ENCODE measurements at regions not wholly inside any gene's neighbourhood (a gene's known extent, or its start where the extent isn't known, plus 50 kb on each side); places are given as distances from the start of the nearest gene placed in this dataset.

DNA sequence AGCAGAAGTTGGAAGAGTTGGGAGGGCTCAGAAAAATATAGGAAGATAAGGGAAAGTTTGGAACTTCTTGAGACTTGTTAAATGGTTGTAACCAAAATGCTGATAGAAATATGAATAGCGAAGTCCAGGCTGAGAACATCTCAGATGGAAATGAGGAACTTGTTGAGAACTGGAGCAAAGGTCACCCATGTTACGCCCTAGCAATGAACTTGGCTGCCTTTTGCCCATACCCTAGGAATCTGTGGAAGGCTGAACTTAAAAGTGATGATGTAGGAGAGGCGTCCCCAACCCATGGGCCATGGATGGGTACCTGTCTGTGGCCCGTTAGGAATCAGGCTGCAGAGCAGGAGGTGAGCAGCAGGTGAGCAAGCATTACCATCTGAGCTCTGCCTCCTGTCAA is 347.8 kb downstream of the ARL4A start:
- DNase-seq (ENCODE audit: low spot score), result no peak

DNA sequence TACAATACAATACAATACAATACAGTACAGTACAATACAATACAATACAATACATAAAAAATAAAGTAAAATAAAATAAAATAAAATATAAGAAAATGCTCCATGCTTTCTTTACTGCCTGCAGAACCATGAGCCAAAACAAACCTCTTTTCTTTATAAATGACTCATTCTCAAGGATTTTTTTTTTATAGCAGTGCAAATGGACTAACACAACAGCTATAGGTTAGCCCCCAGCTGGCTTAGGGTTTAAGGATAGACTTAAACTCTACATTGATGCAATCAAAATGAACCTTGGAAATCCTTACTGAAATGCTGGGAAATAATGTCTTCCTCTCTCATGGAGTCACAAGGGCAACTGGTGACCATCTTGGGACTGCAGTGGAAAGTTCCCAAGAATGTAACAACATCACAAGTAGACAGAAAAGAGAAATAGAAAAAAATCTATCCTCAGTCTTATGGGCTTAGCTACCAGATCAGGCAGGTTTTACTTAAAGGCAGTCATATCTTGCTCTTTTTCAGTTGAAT is 348.9 kb downstream of the ARL4A start:
- no peak for DNase-seq (ENCODE audit: low spot score)

DNA sequence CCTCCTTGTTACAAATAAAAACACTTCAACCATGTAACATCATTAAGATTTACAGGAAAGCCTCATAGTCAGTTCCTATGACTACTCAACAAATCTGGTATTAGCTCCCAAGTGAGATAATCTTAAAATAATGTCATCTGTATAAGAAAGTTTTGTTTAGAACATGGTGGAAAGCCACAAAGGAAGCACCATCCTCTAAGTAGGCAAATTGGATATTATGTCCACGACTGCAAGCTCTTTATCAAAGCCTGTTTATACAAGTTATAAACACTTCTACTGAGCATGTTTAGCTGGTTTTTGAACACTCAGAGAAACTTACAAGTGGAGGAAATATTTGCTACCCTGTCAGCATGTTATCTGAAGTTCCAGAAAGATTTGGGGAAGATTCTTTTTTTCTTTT is 349.8 kb downstream of the ARL4A start:
- DNase-seq (ENCODE audit: low spot score), result no peak

DNA sequence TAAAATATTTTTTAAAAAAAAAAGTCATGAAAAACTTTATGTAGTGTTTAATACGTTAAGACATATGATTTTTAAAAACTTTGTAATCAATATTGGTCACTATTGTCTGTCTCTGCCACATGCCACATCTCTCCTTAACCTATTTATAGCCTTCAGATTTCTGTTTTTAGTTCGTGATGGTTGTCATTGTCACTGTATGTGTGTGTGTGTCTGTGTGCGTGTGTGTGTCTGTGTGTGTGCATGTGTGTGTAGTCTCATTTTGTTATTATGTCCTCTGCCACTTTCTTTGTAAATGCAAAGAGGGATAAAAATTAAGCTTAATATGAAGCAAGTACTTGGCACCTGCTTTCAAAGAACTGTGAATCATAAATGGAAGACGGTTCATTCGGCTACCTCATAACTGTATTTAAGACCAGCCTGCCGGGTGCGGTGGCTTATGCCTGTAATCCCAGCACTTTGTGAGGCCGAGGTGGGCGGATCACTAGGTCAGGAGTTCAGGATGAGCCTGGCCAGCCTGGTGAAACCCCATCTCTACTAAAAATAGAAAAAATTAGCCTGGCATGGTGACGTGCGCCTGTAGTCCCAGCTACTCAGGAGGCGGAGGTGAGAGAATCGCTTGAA is 354.0 kb downstream of the ARL4A start:
- DNase-seq (ENCODE audit: low spot score), result no peak

DNA sequence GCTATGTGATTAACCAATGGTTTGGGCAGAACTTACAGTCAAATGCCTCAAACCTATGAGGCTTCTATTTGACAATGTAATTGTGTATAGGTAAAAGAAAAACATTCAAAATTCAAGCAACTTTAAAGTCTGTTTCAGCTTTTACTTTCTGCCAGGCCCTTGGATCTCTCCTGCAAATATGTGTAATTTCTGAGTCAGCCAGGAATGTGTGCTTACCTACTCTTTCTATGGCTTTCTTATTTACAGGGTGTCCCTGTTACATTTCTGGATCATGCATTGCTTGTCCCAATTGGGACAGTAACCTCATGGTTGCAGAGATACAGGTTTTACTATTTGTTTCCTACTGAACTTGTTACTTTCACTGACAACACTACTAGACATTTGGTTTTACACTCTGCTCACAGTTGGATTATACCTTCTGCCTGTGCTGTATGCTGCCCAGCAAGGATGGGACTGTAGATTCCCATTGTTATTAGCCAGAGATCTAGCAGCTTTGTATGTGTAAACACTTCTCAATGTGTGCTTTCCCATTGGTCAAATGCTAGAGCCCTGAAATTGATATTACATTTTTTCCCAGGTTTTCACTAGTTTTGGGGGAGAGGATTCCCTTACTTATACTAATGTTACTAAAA is 355.3 kb downstream of the ARL4A start:
- DNase-seq (ENCODE audit: low spot score), result no peak

DNA sequence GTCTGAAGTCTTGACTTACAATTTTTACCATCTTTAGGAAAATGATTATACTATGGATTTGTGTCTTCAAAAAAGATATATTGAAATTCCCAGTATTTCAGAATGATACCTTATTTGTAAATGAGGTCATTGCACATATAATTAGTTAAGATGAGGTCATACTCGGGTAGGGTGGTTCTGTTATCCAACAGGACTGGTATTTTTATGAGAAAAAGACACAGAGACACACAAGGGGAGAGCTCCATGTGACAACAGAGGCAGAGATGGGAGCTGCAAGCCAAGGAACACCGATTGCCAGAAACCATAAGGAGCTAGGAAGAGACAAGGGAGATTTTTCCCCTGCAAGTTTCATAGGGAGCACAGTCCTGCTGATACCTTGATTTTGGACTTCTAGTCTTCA is 356.9 kb downstream of the ARL4A start:
- no peak for DNase-seq (ENCODE audit: low spot score)

DNA sequence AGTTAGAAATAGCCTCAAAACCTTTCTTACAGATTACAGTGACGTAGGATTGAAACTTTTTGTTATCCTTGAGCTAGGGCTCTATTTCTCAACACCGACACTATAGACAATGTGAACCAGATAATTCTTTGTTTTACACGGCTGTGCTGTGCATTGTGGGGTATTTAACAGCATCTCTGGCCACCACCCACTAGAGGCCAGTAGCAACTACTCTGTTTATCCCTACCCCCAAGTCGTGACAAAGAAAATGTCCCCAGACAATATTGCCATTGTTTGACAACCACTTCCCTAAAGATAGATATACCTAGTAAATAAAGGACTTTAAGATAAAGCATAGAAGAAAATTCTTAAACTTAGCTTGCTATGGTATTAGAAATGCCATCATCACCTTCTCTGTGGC is 359.6 kb downstream of the ARL4A start:
- no peak for DNase-seq (ENCODE audit: low spot score)

DNA sequence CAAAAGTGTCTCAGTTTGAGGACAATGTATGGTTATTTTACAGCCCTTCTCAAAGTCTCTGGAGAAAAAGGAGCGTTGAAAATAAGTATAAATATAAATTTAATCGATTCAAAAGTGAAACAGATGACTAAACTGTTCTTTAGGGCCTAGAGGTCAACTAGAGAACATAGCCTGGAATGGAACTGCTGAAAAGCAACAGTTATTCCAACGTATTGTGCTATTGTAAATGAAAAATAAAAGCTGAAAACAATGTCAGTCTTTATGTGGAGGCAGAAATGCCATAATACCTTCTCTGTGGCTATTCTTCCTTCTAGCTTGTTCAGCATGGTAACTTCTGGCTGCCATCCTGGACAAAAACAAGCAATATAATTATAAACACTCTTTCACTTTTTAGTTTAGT is 362.5 kb downstream of the ARL4A start:
- no peak for DNase-seq (ENCODE audit: low spot score)

DNA sequence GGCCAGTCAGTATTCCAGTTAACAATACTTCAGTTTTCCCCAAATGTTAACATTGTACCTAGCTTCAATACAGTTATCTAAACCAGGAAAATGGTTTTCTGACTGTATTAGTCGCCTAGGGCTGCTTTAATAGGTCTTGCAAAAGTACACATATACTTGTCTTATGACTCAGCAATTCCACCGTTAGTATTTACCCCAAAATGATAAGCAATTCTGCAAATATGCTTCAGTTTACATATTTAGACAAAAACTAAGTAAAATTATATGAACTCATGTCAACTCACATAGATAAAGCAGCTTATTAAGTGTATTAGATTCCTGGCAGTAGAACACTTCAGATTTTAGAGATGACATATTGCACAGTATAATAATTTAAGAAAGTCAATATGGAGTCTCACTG is 363.3 kb downstream of the ARL4A start:
- no peak for DNase-seq (ENCODE audit: low spot score)

DNA sequence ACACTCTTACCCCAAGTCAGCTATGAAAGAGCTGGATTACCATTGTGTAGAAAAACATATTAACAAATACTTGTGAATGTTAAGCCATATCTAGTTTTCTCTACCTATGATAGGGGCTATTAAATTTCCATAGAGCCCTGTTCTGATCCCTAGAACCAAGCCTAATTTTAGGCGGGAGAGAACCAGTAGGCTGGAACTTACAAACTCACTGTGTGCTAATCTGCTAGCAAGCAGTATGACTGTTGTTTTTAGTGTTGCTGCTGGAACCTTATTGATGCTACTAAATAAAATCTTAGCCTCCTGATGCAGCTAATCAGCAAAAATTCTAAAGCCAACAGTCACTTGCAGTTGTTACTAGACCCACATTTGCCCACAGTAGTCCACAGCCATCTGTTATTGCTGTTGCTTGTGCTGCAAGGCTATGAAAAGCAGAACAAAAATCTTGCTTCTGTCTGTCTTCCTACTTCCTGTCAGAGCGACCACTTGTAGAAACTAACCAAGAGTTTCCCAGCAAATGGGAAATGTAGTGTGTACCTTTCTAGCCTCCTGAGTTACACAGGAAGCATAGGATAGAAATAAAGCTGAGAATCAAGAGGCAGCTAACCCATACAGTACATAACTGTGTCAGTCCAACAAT is 368.4 kb downstream of the ARL4A start:
- DNase-seq (ENCODE audit: low spot score), result no peak

DNA sequence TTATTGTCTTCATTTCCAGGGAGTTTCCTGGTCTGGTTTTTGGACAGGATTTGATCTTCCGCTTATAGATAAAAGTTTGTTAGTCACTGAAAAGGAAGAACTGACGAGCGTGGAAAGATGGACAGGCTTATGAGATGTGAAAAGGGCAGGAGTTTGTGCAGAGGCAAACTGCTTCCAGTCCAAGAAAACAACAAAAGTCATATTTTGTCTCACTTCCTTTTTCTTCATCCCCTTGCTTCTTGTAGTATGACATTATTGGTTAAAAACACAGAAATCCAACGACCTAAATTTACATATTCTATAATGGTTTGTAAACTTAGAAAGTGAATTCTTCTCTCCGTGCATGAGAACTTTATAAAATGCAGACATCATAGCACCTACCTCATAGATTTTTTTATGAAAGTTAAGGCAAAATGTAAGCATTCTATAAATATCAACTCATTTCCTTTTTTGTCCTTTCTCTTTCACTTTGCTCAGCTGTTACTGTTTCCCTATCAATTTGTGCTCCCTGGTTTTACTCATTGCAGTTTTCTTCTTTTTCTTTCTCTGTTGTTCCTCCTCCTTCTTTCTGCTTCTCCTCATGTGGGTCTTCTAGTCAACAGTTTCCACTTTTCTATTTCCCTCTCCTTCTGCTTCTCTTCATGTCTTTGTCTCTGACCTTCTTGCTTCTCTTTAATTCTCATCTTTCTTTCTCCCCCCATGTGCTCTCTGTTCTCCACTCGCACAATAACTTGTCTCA is 370.2 kb downstream of the ARL4A start:
- DNase-seq (ENCODE audit: low spot score), result no peak

DNA sequence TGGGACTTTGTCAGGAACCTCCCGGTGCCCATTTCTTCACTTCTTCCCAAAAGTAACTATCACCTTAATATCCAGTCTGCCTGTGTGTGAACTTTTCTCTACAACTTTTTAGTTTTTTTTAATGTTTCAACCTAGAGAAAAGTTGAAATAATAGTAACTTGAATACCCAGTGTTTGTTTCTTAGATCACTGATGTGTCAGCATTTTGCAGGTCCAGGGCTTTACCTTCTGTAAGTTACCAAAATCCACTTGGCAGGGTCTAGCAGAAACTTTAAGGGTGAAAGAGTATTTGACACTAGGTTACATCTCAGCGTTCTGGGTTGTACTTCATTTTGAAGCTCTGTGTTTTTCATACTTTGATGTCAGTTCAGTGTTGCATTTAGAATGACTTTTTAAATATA is 372.7 kb downstream of the ARL4A start:
- no peak for DNase-seq (ENCODE audit: low spot score)

DNA sequence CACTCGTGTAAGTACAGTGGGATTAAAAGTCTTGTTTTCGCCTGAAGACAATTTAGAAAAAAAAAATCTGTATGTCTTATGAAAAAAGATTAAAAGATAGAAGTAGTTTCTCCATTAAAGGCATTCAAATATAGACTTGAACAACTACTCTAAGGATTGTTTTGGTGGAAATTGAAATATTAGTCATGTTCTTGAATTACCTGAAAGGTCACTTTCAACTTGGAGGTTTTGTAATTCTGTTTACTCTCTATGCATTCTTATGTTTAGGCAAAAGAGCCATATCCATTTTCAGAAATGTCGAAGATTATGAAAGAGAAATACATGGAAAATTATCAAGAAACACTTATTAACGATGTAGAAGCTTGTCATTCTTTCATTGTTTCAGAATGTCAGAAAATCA is 373.7 kb downstream of the ARL4A start:
- no peak for DNase-seq (ENCODE audit: low spot score)

DNA sequence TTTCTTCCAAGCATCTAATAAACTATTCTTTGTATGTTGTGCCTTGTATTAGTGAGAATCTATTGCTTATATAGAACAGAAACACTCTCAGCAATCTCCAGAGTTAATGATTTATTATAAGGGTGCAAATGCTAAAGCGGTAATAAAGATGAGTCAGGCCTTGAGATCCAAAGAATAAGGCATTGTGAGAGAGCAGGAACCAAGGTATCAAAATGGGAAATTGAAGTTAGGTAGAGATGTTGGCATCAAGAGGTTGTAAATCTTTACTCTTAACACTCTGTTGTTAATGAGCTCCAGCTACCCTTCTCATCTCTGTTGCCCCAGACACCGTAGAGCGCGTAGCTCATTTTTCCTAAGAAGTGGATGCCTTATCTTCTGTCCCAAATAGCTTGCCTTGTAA is 375.2 kb downstream of the ARL4A start:
- DNase-seq (ENCODE audit: low spot score), result no peak

DNA sequence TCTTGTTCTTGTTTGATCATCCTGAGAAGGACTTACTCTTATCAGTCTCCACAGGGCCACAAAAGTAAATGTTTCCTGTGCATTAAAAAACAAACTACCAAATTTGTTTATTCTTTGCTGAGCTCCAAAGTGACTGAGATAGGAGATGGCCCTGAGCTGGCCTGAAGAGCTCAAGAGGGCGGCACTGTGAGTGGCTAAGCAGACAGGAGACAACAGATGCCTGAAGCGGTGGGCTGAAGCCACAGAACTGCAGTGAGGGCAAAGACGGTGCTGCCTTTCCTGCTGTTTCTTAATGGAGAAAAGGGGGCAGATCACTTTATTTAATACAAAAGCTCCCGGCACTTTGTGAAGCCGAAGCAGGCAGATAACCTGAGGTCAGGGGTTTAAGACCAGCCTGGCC is 379.6 kb downstream of the ARL4A start:
- DNase-seq (ENCODE audit: low spot score), result no peak

DNA sequence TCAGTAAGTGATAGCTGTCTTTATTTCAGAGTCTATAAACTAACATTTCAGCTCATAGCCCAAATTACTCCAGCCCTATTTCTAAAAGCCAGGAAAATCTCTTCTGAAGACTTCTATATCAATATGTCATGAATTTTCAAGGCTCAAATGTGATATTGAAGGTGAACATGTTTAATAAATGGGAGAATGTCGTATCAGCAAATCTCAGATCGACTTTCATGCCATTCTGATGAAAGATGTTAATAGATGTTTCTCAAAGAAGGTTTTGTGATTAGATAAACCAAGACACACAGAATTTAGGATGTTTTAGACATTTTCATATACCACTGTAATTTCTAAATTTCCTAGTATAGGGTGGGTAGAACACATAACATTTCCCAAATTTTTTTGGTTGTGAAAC is 380.6 kb downstream of the ARL4A start:
- no peak for DNase-seq (ENCODE audit: low spot score)

DNA sequence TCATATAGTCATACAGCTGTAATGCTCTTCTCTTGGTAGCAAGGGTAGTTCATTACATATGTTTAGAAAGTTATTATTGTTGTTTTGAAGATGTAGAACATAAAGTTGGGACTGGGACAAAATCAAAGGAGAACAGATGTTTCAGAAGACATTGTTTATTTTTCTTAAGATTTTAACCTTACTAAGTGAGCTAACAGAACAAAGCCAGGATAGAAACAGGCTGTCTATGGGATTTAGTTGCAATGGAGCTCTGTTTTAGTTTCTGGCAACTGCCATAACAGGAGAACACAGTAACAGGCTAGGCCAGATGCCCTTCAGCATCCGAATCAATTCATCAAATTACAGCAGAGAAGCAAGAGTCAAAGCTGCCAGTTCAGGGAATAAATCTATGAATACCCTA is 382.4 kb downstream of the ARL4A start:
- no peak for DNase-seq (ENCODE audit: low spot score)

DNA sequence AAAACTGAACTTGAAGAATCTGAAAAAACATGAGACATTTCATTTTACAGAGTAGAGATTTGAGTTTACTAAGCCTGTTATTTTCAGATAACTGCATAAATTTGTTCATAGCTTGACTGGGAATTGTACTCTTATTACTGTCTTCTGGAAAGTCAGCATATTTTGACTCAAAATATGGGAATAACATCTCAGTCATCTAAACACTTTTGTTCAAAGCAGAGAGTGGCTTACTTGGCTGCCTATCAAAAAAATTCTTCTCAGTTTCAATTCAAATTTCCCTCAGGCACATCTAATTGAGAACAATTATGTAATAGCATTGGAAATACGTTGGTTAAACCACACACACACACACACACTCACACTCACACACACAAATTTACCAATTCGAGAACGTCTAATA is 384.6 kb downstream of the ARL4A start:
- no peak for DNase-seq (ENCODE audit: low spot score)

DNA sequence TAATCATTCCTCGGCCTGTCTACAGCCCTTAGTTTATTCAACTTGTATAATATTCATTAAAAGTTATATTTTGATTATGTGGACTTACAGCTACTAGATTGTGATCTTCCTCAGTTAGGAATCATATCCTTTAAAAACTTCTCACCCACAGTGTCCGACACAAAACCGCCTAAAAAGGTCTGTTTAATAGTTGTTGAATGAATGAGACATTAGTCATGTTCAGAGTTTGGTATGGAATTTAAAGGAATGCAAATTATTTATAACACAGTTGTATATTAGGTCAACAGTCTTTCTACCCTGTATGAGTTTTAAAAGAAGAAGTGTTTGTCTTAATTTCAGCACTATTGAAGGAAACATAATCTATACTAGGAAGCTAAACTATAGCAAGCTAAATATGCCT is 390.0 kb downstream of the ARL4A start:
- no peak for DNase-seq (ENCODE audit: low spot score)

DNA sequence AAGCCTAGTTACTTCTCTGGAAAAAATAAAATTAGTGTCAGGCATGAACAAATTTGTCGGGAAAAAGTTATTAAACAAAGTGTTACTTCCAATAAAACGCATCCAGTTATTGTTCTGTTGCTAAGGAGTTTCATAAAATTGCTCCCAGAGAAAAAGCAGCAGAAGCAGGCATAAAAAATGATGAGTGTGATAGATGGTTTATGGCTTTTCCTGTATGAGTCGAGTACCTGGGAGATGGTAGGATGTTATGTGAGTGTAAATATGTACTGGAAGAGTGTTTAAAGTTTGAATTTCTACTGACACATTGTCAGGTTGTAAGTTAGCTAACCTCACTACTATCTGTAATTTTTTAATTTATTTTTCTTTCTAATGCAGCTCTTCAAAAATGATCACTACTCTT is 390.7 kb downstream of the ARL4A start:
- no peak for DNase-seq (ENCODE audit: low spot score)

DNA sequence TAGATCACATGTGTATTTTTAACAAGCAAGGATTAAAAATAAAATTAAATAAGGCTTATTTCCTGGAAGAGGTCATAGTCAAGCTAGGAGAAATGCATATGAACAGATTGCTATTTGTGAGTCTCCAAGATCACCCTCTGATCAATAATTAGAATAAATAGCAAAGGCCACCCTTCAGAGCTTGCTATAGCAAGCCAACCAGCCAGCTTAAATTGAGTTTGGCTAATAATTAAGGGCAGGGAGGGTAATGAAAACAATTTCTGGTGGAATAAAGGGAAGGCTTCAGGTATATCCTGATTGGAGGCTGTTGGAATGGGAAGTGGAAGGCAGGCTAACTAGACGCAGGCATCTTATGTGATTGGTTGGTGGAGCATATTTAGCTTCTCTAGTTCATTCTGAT is 403.5 kb downstream of the ARL4A start:
- no peak for DNase-seq (ENCODE audit: low spot score)

DNA sequence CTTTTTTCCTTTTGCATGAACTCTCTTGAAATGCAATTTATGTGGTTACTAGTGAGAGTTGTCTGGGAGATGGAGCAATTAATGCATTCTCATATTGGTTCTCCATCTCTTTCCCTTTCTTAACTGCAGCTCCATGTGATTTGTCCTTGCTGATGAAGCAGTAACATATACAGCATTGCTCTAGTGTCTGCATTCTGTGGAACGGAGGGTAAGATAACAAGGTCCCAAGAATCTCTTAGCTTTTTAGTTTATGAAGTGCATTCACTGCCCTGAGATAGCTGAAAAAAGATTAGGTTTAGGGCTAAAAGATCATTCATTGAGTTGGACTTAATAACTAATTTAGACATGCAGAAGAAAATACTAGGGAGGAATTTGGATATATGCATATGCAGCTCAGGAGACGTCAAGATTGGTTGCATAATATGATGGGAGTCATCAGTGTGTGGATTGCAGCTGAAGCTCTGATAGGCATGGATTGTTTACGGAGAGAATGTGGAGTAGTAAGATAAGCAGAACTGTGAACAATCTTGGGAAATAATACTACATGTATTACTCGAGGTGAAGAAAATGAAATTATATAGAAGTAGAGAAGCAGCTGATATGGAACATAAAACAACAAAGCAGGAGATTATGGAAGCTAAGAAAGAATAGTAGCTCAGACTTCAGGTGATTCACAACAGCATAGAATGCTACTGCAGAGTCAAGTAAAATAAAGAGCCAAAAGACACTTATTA is 404.7 kb downstream of the ARL4A start:
- no peak for DNase-seq (ENCODE audit: low spot score)

DNA sequence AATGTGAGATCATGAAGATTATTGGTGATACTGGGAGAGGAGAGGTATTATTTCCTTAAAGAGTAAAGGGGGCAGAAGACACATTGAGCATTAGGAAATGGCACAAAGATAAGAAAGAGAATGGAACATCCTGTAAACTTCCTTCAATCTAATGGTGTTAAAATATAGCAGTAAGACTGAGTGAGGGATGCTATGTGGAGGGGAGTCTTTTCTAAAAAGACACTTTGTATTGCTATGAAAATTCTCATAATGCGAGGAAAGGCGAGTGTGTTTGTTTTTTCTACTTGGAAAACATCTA is 405.2 kb downstream of the ARL4A start:
- DNase-seq (ENCODE audit: low spot score), result no peak
